ENCODE measurements at regions not wholly inside any gene's neighbourhood (a gene's known extent, or its start where the extent isn't known, plus 50 kb on each side); places are given as distances from the start of the nearest gene placed in this dataset.

DNA sequence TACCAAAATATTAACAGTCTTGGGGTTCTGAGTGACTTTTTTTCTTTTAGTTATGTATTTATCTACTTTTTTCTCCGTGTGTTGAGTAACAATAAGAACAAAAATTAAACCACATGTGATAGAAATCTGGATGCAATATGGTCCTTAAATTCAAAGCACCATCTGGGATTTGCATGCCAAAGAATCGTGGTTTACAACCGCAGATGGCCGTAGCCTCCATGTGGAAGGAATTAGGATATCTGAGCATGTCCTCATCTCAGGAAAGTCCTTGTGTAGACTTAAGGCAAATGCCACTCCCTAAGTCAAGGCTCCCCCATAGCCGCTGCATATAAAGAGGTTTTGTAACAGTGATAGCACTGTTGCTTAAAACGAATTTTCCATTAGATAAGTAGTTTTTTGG lies 304.0 kb downstream of the ZEB1 start:
- TF ChIP-seq, protein P1, sequence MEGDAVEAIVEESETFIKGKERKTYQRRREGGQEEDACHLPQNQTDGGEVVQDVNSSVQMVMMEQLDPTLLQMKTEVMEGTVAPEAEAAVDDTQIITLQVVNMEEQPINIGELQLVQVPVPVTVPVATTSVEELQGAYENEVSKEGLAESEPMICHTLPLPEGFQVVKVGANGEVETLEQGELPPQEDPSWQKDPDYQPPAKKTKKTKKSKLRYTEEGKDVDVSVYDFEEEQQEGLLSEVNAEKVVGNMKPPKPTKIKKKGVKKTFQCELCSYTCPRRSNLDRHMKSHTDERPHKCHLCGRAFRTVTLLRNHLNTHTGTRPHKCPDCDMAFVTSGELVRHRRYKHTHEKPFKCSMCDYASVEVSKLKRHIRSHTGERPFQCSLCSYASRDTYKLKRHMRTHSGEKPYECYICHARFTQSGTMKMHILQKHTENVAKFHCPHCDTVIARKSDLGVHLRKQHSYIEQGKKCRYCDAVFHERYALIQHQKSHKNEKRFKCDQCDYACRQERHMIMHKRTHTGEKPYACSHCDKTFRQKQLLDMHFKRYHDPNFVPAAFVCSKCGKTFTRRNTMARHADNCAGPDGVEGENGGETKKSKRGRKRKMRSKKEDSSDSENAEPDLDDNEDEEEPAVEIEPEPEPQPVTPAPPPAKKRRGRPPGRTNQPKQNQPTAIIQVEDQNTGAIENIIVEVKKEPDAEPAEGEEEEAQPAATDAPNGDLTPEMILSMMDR (IDR thresholded peaks at IDR 0.05; ENCODE audit: borderline replicate concordance, extremely low read depth, low read length, poor library complexity, severe bottlenecking) = no peak
- TF ChIP-seq EZH2 (IDR thresholded peaks at IDR 0.05; ENCODE audit: borderline replicate concordance, low read depth, low read length, severe bottlenecking) = no peak
